HG02759 (cell line): ENCODE measurements at regions not wholly inside any gene's neighbourhood (a gene's known extent, or its start where the extent isn't known, plus 50 kb on each side); places are given as distances from the start of the nearest gene placed in this dataset.
A peak's percentile ranks its signal among the peaks of the same experiment; 100 is the strongest.
"Not testable (repeated sequence)": the region's sequence is repeated elsewhere in the genome, so short reads cannot be mapped to it uniquely, and the experiment has no call there.

ENCODE experiments used
- ATAC-seq: cut with Tn5 transposase; IDR thresholded peaks from one replicate; pipeline ENCODE4 v1.9.1; 2021; ENCODE audit warnings: mild to moderate bottlenecking, moderate library complexity; ENCODE audit not compliant: unreplicated experiment

DNA sequence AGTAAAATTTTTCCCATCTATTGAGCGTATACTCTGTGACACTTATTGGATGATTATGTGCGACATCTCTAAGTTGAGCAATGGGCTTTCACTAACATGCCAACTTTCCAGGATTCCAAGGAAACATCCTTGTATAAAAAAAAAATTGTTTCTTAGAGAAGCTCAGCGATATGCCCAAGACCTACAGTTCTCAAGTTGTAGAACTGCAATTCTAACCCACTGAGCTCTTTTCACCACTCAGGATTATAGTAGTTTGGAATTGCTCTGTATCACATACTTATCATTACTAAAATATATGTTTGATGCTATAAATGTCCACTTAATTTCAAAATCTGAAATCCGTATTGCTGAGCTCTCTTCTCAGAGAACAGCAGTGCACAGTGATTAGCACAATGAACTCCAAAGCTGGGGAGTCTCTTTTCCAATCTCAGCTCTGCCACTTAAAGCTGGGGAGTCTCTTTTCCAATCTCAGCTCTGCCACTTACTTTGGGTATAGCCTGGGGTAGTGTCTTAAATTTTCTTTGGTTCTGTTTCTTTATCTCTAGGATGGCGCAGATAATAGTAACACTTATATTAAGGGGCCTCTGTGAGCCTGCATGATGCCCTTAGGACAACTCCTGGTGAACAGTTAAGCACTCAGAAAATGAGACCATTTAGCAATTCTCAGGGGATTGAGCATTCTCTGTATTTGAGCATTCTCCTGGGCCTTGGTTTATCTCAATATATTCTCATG, 1722.2 kb upstream of the AGA start:
- ATAC-seq: no peak

DNA sequence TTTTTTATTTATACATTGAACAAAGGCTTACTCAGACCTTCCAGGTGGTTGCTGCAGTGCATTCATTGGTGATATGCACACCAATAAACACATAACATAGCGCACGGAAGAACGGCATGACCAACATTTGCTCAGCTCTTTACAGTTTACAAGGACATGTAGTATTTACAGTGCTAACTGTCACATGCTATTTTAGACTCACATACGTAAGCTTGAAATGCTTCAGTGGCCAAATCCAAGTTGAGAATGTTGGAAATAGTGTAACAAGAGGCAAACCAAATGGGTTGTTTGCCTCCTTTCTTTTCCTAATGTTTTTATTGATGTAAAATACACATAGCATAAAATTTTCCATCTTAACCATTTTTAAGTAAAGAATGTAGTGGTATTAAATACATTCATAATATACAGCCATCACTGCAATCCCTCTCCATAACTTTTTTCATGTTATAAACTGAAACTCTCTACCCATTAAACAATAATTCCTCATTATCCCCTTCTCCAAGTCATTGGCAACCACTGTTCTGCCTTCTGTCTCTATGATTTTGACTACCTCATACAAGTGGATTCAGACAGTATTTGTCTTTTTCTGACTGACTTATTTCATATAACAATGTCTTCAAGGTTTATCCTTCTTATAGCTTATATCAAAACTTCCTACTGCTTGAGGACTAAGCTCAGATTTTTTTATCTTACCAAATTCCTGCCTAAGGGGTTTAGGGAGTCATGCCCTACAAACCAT, 1722.9 kb upstream of the AGA start:
- ATAC-seq: no peak

DNA sequence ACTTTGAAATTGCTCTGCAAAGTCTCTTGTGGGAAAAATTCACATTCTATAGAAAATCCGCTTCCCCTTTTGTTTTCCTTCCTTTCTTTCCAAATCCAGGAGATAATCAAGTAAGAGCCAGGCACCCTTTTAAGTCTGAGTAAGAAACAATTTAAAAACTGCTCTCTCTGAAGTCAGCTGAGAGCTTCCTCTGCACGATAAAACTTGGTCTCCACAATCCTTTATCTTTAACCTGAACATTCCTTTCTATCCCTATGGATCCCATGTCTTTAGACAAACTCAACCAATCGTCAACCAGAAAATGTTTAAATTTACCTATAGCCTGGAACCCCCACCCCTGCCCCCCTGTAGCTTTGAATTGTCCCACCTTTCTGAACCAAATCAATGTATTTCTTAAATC, 1723.6 kb upstream of the AGA start:
- ATAC-seq: no peak

DNA sequence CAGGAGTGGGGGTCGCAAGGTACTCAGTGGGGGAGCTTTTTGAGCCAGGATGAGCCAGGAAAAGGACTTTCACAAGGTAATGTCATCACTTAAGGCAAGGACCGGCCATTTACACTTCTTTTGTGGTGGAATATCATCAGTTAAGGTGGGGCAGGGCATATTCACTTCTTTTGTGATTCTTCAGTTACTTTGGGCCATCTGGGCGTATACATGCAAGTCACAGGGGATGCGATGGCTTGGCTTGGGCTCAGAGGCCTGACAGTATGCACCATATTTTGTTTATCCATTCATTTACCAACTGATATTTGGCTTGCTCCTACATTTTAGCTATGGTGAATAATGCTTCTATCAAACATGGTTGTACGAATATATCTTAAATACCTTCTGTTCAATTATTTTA, 1728.1 kb upstream of the AGA start:
- not testable (repeated sequence) for ATAC-seq

DNA sequence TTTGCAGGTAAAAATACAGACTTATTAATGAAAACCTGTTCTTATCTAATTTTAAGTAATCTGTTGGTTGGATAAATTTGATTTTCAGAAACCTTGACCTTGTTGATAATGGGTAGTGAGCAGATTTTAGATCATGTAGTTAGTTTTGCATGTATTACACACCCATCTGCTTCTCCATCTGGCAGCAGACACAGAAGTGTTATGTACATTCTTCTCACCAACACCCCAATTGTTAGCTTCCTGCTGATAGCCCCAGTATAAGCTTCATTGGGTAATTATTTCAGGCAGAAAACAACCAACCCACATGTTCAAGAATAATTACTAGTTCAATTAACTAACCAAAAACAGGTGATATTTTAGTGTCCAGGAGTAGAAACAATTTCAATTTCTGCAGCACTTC, 1740.5 kb upstream of the AGA start:
- ATAC-seq: no peak

DNA sequence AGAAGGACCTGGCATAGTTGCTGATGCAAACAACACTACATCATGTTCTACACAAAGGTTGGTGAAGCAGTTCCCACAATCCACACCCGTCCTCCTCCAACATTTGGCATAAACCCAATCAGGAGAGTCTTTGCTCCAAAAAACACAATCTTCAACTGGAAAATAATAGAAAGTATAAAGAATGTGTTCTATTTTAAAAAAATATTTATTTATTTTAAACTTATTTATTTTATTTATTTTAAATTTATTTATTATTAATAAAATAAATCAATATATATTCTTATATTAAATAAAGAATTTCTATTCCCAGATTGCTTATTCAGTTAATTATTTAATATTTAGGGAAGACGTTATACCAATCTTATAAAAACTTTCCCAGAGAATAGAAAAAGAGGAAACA, 1753.7 kb upstream of the AGA start:
- no peak for ATAC-seq

DNA sequence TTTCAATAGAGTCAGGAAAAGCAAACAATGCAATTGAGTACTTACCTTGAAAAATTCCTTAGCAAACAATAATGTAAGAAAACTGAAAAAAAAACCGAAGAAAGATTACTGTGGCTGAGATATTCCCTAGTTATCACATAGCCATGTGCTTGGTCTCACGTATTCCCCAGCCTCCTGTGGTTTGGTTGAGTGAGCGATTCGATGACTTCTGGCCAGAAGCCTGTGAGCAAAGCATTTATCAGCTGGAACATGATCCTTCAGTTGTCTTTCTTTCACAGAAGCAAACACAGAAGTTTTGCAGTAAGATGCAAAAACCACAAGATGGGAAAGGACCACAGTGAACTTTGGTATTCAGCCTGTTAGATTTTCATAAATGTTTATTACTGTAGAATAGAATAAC, 1754.3 kb upstream of the AGA start:
- no peak for ATAC-seq

DNA sequence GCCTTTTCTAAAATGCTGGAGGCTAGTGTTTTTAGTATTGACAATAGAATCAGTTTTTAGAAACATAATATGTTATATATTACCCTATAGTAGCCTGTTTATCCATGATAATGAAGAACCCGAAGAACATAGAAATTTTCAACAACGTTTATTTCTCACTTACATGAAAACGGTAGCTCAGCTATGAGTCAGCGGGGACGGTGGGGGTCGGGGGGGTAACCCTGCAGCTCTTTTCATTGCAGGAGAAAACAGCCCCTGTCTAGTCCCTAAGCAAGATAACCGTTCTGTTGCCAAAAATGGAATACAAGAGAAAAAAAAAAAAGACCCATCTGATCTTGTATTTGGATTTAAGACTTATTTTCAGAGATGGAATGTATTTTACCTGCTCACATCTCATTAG, 1758.4 kb upstream of the AGA start:
- ATAC-seq: no peak

DNA sequence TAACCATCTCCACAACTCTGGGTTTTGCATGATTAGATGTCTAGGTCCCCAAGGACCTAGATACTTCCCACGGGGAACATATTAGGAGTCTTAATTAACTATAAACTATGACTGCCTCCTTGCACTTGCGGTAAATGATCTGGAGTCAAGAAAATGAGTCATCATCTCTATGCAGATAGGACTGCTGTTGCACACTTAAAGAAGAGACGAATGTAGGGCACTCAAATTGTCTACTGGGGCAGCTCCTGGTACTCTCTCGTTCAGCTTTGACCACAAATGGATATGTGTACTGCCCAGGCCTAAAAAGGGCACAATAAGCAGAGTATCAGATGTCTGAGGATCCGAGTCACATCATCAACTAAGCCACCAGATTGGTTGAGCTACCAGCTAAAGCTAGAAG, 1783.4 kb upstream of the AGA start:
- ATAC-seq: no peak

DNA sequence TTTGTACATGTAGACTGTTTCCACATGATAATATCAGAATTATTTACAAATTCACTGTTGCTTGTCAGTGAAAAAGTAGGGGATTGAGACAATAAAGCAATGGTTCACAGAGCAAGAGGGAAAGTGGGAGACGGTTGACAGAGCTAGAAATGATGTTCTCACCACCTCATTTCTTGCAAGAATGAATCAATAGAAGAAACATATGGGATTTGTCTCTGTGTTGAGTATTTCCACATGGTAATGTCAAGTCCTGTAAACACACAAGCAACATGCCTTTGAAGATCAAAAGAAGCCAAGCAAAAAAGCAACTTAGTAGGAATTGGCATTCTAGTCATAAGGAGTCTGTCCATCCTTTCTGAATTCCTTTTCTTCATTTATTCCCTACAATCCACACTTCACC, 1806.6 kb upstream of the AGA start:
- ATAC-seq: no peak

DNA sequence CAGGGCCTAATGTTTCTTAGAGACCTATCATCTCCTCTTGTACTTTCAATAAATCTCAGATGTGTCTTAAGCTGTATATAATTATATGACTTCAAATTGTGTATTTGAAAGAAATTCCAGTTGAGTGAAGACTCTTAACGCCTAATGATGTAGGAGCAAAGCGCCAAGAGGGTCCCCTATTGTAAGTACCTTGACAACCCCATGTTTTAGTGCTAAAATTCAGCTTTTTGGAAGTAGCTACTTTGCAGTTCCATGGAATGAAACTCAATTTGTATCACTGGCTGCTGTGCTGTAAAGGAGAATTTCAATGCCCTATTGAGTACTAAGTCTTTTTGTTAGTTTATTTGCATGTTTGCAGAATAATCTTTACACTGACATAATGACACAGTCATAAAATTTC, 1826.6 kb upstream of the AGA start:
- ATAC-seq: no peak

DNA sequence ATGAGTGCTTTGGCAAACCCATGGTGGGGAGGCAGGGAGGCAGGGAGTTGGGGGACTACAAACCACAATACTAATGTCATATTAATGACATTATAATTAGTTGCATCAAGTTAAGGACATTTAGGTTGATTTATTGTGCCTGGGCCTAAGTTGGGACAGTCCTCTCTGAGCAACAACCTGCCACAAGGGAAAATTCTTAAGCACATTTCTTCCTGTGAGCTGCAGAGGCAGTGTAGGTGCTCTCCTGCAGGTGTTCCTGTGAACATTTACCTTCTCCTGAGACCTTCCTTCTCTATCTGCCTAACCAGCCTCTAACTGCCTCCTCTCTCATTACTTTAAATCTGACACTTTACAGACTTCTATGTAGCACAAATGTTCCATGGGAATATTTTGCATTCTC, 1830.0 kb upstream of the AGA start:
- no peak for ATAC-seq

DNA sequence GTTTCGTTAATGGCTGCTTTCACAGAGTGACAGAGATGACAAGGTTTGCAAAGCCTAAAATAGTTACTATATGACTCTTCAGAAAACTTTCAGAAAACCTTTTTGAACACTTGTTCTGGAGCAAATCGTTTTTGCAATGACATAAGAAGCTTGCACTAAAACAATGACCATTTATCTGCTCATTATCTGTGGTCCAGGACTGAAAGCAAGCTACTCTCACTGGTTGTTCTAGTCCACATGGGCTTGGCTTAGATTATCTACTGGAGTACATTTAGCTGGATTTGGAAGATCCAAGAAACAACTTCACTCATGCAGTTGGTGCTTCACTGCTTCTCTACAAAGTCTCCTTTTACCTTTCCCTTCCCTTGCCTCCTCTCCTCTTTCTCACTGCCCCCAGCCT, 1836.4 kb upstream of the AGA start:
- no peak for ATAC-seq

DNA sequence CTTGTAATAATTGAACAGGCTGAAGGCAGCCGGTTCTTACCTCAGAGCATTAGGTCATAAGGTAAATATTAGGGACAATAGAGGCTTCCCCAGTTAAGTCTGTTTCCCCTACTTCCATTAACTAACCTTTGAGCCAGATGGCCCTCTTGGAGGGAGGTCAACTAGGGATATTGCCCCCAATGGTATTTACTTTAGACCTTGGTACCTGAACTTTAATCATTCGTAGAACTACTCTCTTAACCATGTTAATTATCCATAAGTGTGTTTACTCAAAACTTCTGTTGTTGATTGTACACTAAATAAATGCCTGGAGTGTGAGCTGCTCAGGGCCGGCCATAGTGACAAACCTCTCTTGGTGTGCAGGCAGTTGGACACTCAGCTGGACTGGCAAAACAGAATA, 1843.5 kb upstream of the AGA start:
- ATAC-seq: no peak

DNA sequence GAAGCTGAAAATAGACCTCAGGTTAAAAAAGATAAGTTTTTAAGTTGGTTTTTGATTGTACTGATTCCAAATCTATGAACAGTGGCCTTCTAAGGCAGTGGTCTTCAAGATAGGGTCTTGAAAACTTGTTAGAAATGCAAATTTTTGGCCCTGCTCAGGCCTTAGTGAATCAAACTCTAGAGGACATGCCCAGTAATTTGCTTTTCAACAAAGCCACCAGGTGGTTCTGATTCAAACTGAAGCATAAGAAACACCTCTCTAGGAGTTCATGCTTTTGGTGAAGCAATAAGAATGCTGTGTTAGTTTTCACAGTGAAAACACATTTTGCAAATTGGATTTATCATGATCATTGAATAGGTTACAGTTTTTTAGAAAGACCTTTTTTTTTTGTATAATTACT, 1849.4 kb upstream of the AGA start:
- ATAC-seq: no peak

DNA sequence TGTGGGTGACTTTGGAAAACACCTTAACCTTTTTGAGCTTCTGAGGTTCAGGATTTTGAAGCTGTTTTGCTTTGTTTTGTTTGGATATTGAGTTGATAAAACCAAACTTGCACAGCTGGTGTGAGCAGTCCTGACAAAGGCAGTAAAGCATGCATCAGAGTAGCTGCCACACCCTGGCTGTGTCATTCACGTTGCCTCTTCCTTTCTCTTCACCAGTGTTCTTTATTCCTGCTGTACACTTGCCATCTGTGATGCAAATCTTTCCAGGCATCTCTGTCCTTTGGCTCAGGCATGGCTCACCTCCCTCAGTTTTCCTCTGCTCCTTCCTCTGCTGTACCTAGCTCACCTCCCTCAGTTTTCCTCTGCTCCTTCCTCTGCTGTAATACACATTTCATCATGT, 1850.2 kb upstream of the AGA start:
- no peak for ATAC-seq

DNA sequence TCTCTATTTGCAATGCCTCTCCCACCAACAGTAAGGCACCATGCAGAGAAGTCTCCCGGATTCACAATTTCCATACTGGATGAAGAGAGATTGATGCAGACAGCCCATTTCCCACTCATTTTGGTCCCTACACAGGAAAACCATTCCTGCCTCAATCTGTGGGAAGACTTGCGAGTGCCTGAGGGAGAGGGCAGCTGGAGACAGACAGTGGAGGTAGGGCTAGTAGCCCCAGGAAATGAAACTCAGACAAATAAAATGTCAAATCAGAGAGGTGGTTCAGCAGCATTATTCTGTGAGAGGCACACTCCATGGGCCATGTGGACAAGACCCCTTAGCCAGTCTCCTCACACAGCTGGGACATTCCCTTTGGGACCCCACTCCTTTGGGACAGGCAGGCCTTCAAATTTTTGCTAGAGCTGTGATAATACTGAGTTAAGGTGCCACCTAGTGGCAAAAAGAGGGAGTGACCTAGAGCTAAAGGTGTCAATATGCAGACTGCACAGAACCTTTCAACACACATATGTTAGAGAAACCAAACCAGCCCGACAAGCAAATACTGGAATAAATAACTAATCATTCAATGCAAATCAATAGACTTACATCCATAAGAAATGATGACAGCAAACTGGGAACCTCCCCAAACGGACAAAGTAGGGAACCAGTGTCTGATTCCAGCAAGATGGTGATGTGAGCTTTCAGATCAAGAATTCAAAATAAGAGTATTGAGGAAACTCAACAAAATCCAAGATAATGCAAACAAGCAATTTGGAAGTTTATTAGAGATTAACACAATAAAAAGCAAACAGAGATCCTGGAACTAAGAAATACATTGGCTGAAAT, 1865.3 kb upstream of the AGA start:
- ATAC-seq: peak; percentile 94

DNA sequence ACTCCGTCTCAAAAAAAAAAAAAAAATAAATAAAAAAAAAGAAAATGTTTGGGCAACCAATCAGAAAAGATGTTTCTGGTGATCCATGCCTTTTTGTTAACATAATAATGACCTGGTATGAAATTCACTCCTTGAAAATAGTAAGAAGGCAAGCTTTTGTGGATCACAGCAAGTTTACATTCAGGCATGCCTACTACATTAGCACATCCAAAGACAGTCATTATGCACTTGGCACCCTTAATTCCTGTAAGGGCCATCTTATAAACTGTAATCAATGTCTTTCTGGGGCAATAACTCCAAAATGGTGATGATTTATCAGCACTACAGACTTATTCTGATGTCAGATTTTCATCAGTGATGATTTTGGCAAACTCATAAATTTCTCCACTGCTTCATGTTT, 1871.6 kb upstream of the AGA start:
- ATAC-seq: no peak

DNA sequence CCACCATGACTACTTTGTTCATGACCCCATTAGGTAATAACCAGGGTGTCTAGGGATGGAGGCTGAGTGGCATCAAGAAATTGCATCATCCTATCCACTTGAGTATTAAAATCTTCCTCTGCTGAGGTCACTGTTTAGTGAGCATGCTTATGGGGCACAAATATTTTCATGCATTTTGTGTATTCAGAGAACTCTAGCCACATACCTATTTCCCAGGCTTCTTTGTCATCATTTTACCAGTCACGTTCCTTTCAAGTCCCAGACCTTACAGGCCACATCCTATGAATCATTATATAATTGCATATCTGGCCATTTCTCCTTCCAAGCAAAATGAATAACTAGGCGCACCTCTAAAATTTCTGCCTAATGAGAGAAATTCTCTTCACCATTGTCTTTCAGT, 1882.9 kb upstream of the AGA start:
- ATAC-seq: no peak

DNA sequence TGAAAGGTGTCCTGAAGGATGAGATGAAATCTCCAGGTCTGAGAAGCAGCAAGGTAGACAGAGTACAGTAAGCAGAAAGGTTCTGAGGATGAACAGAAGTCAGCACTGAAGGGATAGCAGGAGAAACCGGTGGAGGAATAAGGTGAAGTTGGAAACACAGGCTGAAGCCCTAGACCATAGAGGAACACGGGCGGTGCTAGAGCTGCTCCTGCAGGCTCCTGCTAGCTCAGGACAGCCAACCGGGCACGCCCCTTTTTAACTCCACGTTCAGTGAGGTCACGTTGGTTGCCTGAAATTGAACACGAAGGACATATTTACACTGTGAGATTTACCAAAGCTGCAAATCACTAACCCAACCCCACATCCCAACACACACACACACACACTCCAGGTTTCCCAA, 1886.4 kb upstream of the AGA start:
- ATAC-seq: no peak

DNA sequence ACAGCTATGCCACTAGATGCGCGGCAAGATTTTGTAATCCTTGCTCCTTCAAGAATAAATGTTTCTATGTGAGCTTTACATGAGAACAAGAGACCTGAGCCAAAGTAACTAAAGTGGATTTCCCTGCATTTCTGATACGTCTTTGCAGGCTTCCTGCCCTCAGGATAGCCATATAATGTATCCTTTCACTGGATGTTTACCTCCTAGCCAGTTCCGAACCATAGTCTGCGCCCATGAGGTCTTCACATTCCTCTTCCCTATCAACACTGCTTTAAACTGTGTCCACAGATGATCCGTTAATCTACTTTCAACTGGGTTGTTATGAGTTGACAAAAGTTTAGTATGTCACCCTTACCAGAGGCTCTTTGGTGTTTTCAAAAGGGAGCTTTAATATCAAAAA, 1889.1 kb upstream of the AGA start:
- no peak for ATAC-seq

DNA sequence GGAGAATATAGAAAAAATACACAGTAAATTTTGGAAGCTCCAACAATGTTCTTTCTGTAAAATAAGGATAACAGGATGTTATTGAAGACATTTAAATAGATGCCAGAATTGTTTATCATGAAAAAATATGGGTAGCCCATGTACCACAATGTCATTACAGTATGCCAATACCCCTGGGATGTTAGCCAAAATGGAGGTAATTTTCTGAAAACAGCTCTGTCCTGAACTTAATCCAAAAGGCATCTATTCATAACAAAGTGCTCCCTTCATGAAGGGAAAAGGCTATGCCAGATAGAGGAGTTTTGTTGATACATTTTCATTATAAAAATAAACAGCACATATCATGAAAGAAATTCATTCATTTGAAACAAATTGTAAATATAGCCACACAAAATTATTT, 1902.6 kb upstream of the AGA start:
- no peak for ATAC-seq
